ENCODE measurements at regions not wholly inside any gene's neighbourhood (a gene's known extent, or its start where the extent isn't known, plus 50 kb on each side); places are given as distances from the start of the nearest gene placed in this dataset.

- TF ChIP-seq CHD7 (IDR thresholded peaks at IDR 0.05; ENCODE audit: insufficient replicate concordance, low read length) (no peak), FOSL1 (IDR thresholded peaks at IDR 0.05; ENCODE audit: insufficient read depth, low read depth, low read length) (no peak)
These were observed 51.2 kb upstream of the NRP1 start (continued) for GRCh38 chr10:33385686-33386085.

Data from H1 (cell line).